CD4-positive, alpha-beta T cell (primary cell): ENCODE measurements at regions not wholly inside any gene's neighbourhood (a gene's known extent, or its start where the extent isn't known, plus 50 kb on each side); places are given as distances from the start of the nearest gene placed in this dataset.

Experiments used
- ATAC-seq: fragments of 200-7000 bp; cut with Tn5 transposase; one replicate; pipeline ENCODE4 v1.10.0; 2022; ENCODE audit warnings: mild to moderate bottlenecking; ENCODE audit not compliant: poor library complexity
- CTCF ChIA-PET: fragments of 350-600 bp; sonication (Branson Sonifier 250); formaldehyde crosslinking; loops from one replicate; lab custom pipeline; 2021; ENCODE audit warnings: antibody characterized with exemption, inconsistent platforms; lab: Charles Lee
- POLR2A ChIA-PET: fragments of 350-600 bp; sonication (Branson Sonifier 250); formaldehyde crosslinking; loops from one replicate; lab custom pipeline; 2021; ENCODE audit warnings: antibody characterized with exemption, inconsistent platforms; lab: Charles Lee
- DNase-seq, 14 experiments: peaks; one replicate each; pipeline ENCODE4 v3.0.0-alpha.2; 2013 to 2020; ENCODE audit warnings: mixed read lengths in 2 of 14
- H3K27ac ChIP-seq, 2 donors: one replicate each; pipeline versions ENCODE4 v1.5.1 to v1.7.0; 2013; ENCODE audit warnings: low read length in 2 of 2, low read depth in 1 of 2, mild to moderate bottlenecking in 1 of 2
- H3K27me3 ChIP-seq, 2 experiments: 1 replicate in 1 of 2; 2 replicates in 1 of 2; pipeline versions ENCODE4 v1.6.1 to v1.7.0; 2013; ENCODE audit warnings: low read length in 2 of 2, control low read depth in 1 of 2, mild to moderate bottlenecking in 1 of 2, moderate library complexity in 1 of 2; ENCODE audit not compliant: insufficient read depth in 2 of 2, control insufficient read depth in 1 of 2
- H3K36me3 ChIP-seq: one replicate; pipeline ENCODE4 v1.6.1; 2013; ENCODE audit warnings: low read length, control low read depth; ENCODE audit not compliant: insufficient read depth
- H3K4me1 ChIP-seq: one replicate; pipeline ENCODE4 v1.6.1; 2013; ENCODE audit warnings: low read length, control low read depth; ENCODE audit not compliant: insufficient read depth
- H3K4me3 ChIP-seq: one replicate; pipeline ENCODE4 v1.5.1; 2013; ENCODE audit warnings: mild to moderate bottlenecking, low read length, moderate library complexity
- H3K9me3 ChIP-seq, 2 experiments: 1 replicate in 1 of 2; 2 replicates in 1 of 2; pipeline versions ENCODE4 v1.6.1 to v1.7.0; 2013; ENCODE audit warnings: low read length in 2 of 2, mild to moderate bottlenecking in 2 of 2, control low read depth in 1 of 2, moderate library complexity in 1 of 2; ENCODE audit not compliant: control insufficient read depth in 1 of 2, insufficient read depth in 1 of 2
- H3K27ac Mint-ChIP-seq: one replicate; pipeline ENCODE4 v1.8.0; 2020; ENCODE audit warnings: mixed read lengths
- H3K27me3 Mint-ChIP-seq: one replicate; pipeline ENCODE4 v1.8.0; 2021; ENCODE audit warnings: mixed read lengths
- H3K36me3 Mint-ChIP-seq: one replicate; pipeline ENCODE4 v1.8.0; 2021; ENCODE audit warnings: low read depth, mixed read lengths
- H3K4me1 Mint-ChIP-seq: one replicate; pipeline ENCODE4 v1.8.0; 2021; ENCODE audit warnings: low read depth, mixed read lengths
- H3K4me3 Mint-ChIP-seq: one replicate; pipeline ENCODE4 v1.8.0; 2020; ENCODE audit warnings: mild to moderate bottlenecking, mixed read lengths
- H3K9me3 Mint-ChIP-seq: one replicate; pipeline ENCODE4 v1.8.0; 2020; ENCODE audit warnings: mixed read lengths
- intact Hi-C, 2 experiments: fragments of 100-400 bp; cut with DNase I in 1 of 2; cut with micrococcal nuclease in 1 of 2; formaldehyde crosslinking; loops; one replicate each; pipeline versions ENCODE4 v1.15.1 to v1.9.0; 2023 to 2025; cut with DNase I, micrococcal nuclease
- TF ChIP-seq, protein P1 (sequence below): fragments of 200-600 bp; IDR thresholded peaks from one replicate; pipeline ENCODE4 v1.8.0; 2022; ENCODE audit warnings: antibody characterized with exemption, mild to moderate bottlenecking

DNA sequence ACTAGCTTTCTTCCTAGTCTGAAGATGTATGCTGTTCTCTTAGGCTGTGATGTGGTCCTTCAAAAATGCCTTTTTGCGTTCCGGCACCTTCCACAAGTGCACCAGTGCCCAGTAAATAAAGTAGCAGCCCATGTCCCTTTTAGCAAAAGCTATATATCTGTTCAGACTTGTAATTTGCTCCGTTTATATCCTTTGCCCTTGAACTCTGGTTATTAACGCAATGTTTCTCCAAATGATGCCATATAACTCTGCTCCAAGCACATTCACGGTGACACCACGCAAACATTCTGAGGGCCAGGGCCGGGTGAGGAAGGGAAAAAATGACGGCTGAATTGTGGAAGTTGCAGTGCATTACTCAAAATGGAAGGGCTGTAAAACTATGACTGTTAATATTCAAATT is 1001.1 kb upstream of the NR2F2 start:
- Mint-ChIP-seq H3K36me3 (no peaks in the 10 kb centered on the region), H3K4me3 (no peak overlapping the region), H3K4me1 (peaks cover 8% of the 10 kb centered on the region), H3K9me3 (no peaks in the 10 kb centered on the region), H3K27me3 (peaks cover 47% of the 10 kb centered on the region), H3K27ac (no peak overlapping the region)
- ChIA-PET POLR2A (no interaction called here), CTCF (no interaction called here)
- H3K4me3 ChIP-seq: no peak overlapping the region
- intact Hi-C loops: loop anchor here in 1 of 2 experiments (5.0 kb wide), 1 partner anchor 58 kb away; no protein-coding TSS in a partner anchor
- no peaks in the 10 kb centered on the region for H3K4me1 ChIP-seq
- no peak for ATAC-seq
- peaks cover 15 to 22% of the 10 kb centered on the region in 2 experiments for H3K27me3 ChIP-seq
- peaks cover 0 to 4% of the 10 kb centered on the region in 2 experiments for H3K9me3 ChIP-seq
- no peaks in the 10 kb centered on the region for H3K36me3 ChIP-seq
- no peak for DNase-seq
- TF ChIP-seq, protein P1, sequence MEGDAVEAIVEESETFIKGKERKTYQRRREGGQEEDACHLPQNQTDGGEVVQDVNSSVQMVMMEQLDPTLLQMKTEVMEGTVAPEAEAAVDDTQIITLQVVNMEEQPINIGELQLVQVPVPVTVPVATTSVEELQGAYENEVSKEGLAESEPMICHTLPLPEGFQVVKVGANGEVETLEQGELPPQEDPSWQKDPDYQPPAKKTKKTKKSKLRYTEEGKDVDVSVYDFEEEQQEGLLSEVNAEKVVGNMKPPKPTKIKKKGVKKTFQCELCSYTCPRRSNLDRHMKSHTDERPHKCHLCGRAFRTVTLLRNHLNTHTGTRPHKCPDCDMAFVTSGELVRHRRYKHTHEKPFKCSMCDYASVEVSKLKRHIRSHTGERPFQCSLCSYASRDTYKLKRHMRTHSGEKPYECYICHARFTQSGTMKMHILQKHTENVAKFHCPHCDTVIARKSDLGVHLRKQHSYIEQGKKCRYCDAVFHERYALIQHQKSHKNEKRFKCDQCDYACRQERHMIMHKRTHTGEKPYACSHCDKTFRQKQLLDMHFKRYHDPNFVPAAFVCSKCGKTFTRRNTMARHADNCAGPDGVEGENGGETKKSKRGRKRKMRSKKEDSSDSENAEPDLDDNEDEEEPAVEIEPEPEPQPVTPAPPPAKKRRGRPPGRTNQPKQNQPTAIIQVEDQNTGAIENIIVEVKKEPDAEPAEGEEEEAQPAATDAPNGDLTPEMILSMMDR: no peak
- H3K27ac ChIP-seq: no peak overlapping the region

DNA sequence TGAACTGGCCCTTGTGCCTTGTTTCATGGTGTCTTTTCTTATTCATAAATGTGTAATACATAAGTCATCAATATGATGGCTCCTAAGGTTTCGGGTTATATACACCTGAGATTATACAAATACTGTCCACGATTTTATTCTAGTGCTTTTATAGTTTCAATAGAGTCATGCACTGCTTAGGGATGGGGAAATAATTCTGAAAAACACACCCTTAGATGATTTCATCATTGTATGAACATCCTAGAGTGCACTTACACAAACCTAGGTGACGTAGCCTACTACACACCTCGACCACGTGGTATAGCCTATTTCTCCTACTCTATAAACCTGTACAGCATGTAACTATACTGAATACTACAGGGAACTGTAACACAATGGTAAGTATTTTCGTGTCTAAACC is 988.8 kb upstream of the NR2F2 start:
- no peak overlapping the region for H3K27ac ChIP-seq
- ChIA-PET POLR2A (no interaction called here), CTCF (no interaction called here)
- ATAC-seq (no peak), DNase-seq (no peak)
- Mint-ChIP-seq H3K4me3 (no peak overlapping the region), H3K27me3 (peaks cover 19% of the 10 kb centered on the region), H3K27ac (no peak overlapping the region), H3K9me3 (no peaks in the 10 kb centered on the region), H3K4me1 (no peaks in the 10 kb centered on the region), H3K36me3 (no peaks in the 10 kb centered on the region)
- no peak overlapping the region for H3K4me3 ChIP-seq
- H3K27me3 ChIP-seq: no peaks in the 10 kb centered on the region
- no peaks in the 10 kb centered on the region for H3K9me3 ChIP-seq
- H3K36me3 ChIP-seq: no peaks in the 10 kb centered on the region
- intact Hi-C loops: no loop called here
- H3K4me1 ChIP-seq: no peaks in the 10 kb centered on the region
- TF ChIP-seq, protein P1: no peak

DNA sequence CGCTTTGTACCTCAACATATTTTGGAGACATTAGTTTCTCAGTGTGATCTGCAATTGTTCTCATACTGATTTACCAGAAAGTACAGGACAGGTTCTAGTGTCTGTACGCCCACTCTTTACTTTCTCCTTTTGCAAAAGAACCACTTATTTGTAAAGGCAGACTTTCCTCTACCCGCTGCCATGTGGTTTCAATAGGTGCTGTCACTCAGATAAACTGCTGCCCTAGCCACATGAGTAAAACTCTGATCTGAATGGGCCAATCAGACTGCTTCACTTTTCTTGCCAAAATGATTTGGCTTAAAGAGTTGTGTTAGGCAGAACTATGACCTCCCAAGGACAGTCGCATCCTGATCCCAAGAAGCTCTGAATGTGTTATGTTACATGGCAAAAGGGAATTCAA is 984.6 kb upstream of the NR2F2 start:
- Mint-ChIP-seq H3K27ac (no peak overlapping the region), H3K9me3 (no peaks in the 10 kb centered on the region), H3K27me3 (peaks cover 19% of the 10 kb centered on the region), H3K36me3 (no peaks in the 10 kb centered on the region), H3K4me1 (no peaks in the 10 kb centered on the region), H3K4me3 (no peak overlapping the region)
- ChIA-PET POLR2A (no interaction called here), CTCF (no interaction called here)
- DNase-seq: no peak
- no peak for ATAC-seq
- TF ChIP-seq, protein P1: no peak
- Histone ChIP-seq H3K4me3 (no peak overlapping the region), H3K27me3 (no peaks in the 10 kb centered on the region), H3K36me3 (no peaks in the 10 kb centered on the region), H3K9me3 (no peaks in the 10 kb centered on the region), H3K4me1 (no peaks in the 10 kb centered on the region), H3K27ac (no peak overlapping the region)
- intact Hi-C loops: no loop called here
